UCSD-AML1 (cell line): ENCODE measurements at regions not wholly inside any gene's neighbourhood (a gene's known extent, or its start where the extent isn't known, plus 50 kb on each side); places are given as distances from the start of the nearest gene placed in this dataset.
"Not testable (repeated sequence)": the region's sequence is repeated elsewhere in the genome, so short reads cannot be mapped to it uniquely, and the experiment has no call there.

Experiments
- DNase-seq: peaks from one replicate; lab custom pipeline; 2025; ENCODE audit not compliant: unreplicated experiment; lab: John Stamatoyannopoulos, UW

- no peak for DNase-seq
Measured at GRCh38 chr2:58629545-58630119, 388.5 kb upstream of the FANCL start.

DNA sequence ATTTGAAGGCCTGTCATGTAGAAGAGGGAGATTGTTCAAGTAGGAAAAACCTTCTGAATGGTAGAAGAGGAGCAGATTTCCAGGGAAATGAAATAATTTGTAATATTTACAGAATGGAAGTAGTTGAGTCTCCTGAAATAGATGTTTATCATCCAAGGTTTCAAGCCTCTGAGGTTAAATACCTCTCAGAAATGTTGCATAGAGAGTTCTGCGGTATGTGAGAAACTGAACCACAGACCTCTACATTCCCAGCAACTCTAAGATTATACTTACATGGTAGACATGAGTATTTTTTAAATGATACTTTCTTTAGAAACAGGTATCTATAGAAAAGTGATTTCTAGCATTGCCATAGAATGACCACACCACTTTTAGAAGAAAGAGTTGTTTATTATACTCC lies 379.8 kb upstream of the FANCL start:
- DNase-seq = no peak

- DNase-seq = no peak
Measured at GRCh38 chr2:58620093-58620492, 379.0 kb upstream of the FANCL start.

GRCh38 chr2:58616961-58617360 lies 375.8 kb upstream of the FANCL start:
- no peak for DNase-seq

- DNase-seq = no peak
Measured at GRCh38 chr2:58614219-58614618, 373.1 kb upstream of the FANCL start.

GRCh38 chr2:58612973-58613372 lies 371.8 kb upstream of the FANCL start:
- DNase-seq = no peak

- DNase-seq = no peak
Measured at GRCh38 chr2:58609326-58609725, 368.2 kb upstream of the FANCL start.

DNA sequence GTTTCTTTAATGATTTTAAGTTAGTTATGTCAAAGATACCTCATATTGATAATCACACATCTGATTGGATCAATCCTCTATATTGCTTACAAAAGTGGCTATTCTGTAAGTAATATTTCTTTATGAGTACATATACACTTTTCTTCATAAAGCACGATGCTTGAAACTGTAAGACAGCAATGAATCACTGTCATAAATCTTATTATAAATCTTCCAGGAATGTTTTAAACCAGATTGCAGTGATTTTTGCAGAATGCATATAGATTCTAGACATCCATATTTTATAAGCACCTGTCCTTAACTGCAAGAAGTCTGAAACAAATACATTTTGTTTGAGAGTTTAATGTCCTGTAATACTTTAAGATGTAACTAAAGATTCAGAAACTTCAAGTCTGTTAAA lies 367.0 kb upstream of the FANCL start:
- no peak for DNase-seq

GRCh38 chr2:58607448-58607847 lies 366.3 kb upstream of the FANCL start:
- DNase-seq = no peak

DNA sequence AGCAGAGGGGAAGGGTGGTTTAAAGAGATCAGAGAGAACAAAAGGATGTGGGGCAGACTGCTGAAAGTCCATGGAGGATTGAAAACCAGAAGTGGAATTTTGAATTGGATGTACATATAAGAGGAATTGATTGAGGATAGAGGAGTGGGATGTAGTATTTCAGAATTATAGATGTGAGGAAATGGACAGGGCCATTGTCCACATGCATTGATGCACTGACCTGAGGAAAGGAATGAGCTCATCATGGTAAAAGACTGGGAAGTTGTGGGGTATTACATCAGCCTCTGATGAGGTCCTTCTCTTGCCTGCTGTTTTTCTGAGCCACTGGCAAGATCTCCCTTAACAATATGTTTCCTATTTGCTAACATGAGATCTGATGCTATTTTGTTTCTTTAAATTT lies 365.7 kb upstream of the FANCL start:
- no peak for DNase-seq

DNA sequence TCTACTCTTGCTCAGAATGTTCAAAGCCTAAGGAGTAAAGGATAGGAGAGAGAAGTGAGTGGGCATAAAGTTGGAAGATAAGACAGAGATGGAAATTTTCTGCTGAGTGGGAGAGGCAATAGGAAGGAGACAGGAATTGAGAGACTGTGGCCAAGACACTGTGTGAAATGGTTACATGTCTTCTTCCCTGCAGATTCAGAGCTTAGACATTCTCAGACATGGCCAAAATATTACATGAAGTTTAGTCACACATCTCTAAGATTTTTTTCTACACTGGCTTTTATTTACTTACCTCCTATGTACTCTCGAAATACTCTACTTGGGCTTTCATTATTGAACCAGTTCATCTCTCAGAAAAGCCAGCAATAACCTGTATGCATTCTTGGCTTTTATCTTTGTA lies 363.0 kb upstream of the FANCL start:
- no peak for DNase-seq

DNA sequence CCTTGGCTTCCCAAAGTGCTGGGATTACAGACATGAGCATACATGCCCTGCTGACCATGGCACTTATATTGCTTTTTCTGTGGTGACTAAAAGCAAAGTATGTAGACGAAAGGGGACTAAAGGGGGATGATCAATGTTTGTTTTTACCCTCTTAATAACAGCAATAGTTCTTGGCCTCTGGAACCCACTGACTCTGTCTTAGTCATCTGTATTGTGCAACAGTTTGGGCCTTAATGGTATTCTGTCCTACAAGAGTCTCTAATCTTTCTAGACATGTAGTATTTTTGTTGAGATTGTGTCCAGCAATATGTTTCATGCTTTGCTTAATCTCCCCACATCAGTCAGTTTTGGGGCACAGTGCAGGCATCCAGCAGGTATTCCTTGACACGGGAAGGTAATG lies 359.9 kb upstream of the FANCL start:
- no peak for DNase-seq

GRCh38 chr2:58598171-58598570 lies 357.0 kb upstream of the FANCL start:
- no peak for DNase-seq

DNA sequence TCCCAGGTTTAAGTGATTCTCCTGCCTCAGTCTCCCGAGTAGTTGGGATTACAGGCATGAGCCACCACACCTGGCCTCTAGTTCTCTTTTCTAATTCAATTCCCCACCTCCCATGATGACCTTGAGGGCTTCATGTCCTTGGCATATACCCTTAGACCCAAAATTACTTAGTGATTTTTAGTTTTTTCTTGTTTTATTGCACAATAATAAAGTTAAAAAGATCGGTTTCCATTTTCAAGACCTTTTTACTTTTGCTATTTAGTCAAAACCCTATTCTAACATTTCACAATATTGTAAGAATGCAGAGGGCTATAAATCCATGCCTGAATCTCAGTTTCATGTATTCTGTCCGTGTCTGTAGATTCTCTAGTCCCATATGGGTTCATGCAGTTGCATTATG lies 354.6 kb upstream of the FANCL start:
- DNase-seq = no peak

- no peak for DNase-seq
Measured at GRCh38 chr2:58594762-58595161, 353.6 kb upstream of the FANCL start.

DNA sequence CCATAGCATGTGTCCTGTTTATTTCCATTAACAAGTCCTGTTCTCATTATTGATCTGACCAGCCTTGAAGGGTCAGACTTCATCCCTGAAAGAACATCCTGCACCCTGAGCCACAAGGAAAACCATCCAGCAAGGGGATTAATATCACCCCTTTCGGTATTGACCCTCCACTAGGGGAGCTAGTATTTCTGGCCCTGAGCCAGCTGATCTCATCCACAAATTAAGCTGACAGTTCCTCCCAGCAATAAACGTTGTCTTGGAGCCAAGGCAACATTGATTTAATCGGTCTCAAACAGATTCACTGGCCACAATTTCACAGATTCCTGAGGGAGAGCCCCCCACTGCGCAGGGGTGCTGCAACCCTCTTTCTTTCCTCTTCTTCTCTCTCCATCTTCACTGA lies 353.1 kb upstream of the FANCL start:
- DNase-seq = no peak

DNA sequence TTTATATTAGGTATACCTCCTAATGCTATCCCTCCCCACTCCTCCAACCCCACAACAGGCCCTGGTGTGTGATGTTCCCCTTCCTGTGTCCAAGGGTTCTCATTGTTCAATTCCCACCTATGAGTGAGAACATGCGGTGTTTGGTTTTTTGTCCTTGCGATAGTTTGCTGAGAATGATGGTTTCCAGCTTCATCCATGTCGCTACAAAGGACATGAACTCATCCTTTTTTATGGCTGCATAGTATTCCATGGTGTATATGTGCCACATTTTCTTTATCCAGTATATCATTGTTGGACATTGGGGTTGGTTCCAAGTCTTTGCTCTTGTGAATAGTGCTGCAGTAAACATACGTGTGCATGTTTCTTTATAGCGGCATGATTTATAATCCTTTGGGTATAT lies 345.1 kb upstream of the FANCL start:
- not testable (repeated sequence) for DNase-seq

- no peak for DNase-seq
Measured at GRCh38 chr2:58585233-58585632, 344.1 kb upstream of the FANCL start.

GRCh38 chr2:58584606-58585118 lies 343.5 kb upstream of the FANCL start:
- DNase-seq = no peak

DNA sequence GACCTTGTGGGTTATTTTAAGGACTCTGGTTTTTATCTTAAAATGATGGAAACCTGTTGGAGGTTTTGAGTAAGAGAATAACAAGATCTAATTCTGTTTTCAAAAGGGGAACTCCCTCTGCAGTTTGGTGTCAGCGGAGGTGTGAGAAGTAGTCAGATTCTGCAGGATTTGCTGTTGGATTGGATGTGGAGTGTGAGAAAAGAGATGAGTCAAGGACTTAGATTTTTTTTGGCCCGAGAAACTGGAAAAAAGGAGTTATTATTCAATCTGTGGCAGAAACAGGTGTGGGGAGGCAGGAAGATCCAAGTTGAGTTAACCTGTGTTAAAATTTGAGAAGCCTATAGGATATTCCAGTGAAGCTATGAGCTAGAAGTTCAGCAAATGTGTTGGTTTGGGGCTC lies 337.2 kb upstream of the FANCL start:
- no peak for DNase-seq

DNA sequence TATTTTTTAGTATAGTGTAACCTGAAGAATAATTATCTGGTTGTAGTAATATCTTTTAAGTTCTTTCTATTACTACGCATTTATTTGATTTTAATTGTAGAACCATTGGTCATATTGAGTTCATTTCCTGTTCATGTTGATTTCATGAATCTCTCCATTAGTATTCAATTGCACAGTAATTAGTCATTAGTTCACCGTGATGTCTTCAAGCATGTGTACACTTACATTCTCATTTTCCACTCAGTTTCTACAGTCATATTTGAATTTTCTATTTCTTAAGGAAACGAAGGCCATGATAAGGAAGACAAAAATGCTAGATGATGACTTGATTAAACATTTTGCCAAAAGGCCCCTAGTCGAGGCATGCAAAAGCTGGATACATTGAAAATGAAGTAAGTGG lies 333.7 kb upstream of the FANCL start:
- DNase-seq = no peak

DNA sequence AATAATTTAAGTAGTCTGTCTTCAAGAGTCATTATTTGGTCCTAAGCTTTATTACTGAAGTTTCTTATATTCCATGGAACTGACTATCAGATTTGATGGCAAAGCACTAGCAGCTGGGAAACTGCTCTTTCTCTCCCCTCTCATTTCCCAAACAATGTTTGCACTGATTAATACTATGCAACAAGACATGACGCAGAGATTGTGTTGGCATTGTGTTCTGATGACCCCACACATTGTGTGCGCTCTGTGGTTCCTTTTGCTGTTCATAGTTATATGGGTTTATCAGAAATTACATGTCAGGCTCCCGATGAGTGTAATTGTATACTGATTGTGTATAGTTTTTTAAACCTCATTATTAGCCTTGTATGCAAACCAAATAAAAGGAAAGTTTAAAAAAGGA lies 331.6 kb upstream of the FANCL start:
- no peak for DNase-seq

GRCh38 chr2:58571181-58571852 lies 330.2 kb upstream of the FANCL start:
- DNase-seq = peak; percentile 40
